Astrocyte of the cerebellum (primary cell): ENCODE measurements at regions not wholly inside any gene's neighbourhood (a gene's known extent, or its start where the extent isn't known, plus 50 kb on each side); places are given as distances from the start of the nearest gene placed in this dataset.
"Not testable (repeated sequence)": the region's sequence is repeated elsewhere in the genome, so short reads cannot be mapped to it uniquely, and the experiment has no call there.

Source experiments
- DNase-seq: peaks from one replicate; pipeline ENCODE4 v3.0.0-alpha.2; 2011; ENCODE audit warnings: low read depth
- H3K4me3 ChIP-seq: 2 replicates; pipeline ENCODE4 v1.5.1; 2011; ENCODE audit warnings: mild to moderate bottlenecking, low read depth, low read length, moderate library complexity
- in situ Hi-C: cut with HindIII; loops from 2 replicates; pipeline ENCODE4 v1.10.0; 2017; ENCODE audit warnings: low sequenced_read_pairs
- TF ChIP-seq, protein P1 (sequence below): IDR thresholded peaks from 2 replicates; pipeline ENCODE4 v1.5.1; 2012; ENCODE audit warnings: low read length, low read depth, moderate library complexity, mild to moderate bottlenecking; ENCODE audit errors: missing control alignments

DNA sequence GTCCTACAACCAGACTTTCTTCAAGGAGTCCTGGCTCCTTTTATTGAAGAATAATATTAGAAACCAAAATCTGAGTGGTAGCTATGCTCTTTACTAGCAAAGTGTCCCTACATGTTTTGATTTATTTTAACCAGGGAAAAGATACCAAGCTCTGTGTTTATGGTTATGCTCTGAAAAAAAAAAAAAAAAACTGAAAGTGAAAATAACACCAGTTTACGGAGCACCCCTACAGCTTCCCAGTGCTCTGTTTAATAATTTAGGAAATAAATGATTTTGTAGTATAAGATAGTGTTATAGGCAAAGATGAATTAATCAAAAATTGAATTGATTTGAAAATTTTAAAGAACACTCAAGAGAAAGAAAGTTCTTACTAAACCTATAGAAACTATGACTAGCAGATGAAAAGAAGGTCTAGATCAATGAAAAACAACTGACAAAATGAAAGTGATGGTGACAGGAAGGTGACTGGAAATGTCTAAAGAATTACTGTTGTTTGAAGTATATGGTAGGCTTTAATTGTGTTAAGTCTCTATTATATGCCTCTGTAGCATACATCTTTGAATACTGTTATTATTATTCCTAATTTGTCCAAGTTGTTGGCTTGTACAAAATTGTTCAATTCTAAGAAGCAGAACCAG is 1698.4 kb upstream of the PCDH10 start:
- TF ChIP-seq, protein P1, sequence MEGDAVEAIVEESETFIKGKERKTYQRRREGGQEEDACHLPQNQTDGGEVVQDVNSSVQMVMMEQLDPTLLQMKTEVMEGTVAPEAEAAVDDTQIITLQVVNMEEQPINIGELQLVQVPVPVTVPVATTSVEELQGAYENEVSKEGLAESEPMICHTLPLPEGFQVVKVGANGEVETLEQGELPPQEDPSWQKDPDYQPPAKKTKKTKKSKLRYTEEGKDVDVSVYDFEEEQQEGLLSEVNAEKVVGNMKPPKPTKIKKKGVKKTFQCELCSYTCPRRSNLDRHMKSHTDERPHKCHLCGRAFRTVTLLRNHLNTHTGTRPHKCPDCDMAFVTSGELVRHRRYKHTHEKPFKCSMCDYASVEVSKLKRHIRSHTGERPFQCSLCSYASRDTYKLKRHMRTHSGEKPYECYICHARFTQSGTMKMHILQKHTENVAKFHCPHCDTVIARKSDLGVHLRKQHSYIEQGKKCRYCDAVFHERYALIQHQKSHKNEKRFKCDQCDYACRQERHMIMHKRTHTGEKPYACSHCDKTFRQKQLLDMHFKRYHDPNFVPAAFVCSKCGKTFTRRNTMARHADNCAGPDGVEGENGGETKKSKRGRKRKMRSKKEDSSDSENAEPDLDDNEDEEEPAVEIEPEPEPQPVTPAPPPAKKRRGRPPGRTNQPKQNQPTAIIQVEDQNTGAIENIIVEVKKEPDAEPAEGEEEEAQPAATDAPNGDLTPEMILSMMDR = no peak
- in situ Hi-C loops = no loop called here
- DNase-seq = no peak
- no peak overlapping the region for H3K4me3 ChIP-seq

DNA sequence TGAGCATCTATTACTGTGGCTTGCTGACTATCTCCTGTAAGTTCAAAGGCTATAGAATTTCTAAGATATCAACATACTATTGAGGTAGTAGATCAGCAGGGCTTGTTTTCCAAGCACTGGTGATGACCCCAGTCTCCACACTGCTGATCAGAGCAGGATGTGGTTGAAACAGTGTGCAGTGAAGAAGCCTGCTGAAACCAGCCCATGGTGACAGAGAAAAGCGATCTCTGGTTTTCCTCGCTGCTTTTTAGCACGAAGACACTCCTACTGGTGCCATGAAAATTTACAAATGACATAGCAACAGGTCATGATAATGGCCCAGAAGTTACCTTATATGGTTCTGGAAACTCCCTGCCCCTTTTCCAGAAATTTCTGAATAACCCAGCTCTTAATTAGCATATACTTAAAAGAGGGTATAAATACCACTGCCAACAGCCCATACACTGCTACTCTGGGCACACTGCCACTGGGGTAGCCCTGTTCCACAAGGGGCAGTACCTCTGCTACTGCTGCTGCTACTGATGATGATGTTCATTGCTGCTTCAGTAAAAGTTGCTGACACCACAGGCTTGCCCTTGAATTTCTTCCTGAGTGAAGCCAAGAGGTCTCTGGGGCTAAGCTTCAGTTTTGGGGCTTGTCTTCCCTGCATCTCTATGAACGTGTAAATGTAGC is 1689.5 kb upstream of the PCDH10 start:
- DNase-seq = no peak
- TF ChIP-seq, protein P1 = no peak
- H3K4me3 ChIP-seq = no peak overlapping the region
- in situ Hi-C loops = no loop called here

DNA sequence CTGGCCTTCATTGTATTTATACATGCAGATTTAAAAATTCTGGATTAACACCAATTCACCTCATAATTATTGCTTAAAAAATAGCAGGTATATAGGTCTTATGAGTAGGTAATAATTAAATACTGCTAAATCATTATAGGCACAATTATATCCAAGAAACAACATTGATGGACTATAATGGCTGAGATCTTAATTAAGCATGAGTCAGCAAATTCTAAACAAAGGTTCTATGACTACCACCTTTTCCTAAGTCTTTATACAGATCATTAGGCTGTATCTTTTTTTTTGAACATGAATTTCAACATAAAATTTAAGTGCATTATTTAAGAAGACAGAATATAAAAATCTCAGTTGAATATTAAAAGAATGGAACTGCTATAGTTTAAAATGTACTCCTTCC is 1678.7 kb upstream of the PCDH10 start:
- no peak for DNase-seq
- TF ChIP-seq, protein P1 = no peak
- no peak overlapping the region for H3K4me3 ChIP-seq
- in situ Hi-C loops = no loop called here

DNA sequence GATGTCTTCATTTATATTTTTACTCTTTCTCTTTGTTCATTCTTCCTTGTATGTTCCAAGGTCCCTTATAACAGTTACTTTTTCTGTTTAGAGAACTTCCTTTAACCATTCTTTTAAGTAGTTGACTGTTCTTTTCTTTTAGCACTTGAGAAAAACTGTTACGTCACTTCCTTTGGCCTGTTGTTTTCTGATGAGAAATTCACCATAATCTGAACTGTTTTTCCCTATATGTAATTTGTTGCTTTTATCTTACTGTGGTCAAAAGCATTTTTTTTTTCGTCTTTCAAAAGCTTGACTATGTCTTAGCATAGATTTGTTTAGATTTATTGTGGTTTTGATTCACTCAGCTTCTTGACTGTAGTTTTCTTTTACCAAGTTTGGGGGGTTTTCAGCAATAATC is 1660.3 kb upstream of the PCDH10 start:
- in situ Hi-C loops = no loop called here
- TF ChIP-seq, protein P1 = no peak
- no peak overlapping the region for H3K4me3 ChIP-seq
- no peak for DNase-seq

DNA sequence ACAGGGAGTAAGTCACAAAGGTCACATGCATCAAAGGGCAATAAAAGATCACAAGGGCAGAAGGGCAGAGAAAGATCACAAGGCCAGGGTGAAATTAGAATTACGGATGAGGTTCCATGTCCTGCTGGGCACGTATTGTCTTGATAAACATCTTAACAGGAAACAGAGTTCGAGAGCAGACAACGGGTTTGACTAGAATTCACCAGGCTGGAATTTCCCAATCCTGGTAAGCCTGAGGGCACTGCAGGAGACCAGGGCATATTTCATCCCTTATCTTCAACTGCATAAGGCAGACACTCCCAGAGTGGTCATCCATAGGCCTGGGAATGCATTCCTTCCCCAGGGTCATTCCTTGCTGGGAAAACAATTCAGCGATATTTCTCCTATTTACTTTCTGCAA is 1652.9 kb upstream of the PCDH10 start:
- in situ Hi-C loops, DNase-seq, H3K4me3 ChIP-seq: not testable (repeated sequence)

DNA sequence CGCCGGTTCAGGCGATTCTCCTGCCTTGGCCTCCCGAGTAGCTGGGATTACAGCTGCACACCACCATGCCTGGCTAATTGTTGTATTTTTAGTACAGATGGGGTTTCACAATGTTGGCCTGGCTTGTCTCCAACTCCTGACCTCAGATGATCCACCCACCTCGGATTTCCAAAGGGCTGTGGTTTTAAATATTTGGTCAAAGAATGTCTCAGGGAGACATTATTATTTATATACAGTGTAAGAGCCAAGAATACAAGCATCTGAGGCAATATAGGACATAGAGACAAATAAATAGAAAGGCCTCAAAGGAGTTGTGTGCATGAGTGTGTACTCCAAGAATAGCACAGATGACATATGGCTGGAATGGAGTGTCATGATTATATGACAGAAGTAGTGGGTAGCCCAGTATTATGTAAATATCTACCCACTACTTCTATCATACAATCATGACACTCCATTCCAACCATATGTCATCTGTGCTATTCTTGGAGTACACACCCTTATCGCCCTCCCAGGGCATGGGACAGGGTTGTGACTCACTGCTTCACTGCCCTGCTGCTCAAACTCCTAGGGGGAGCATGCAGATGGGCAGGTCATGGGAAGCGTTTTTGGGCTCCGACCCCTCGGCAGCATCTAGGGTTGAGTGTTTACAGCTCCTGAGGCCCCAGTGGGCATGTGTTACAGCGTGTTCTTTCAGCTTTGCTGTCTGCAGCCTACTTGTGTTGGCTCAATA is 1649.8 kb upstream of the PCDH10 start:
- DNase-seq = peak; percentile 93
- in situ Hi-C loops = no loop called here

More for the DNA sequence above, 1649.8 kb upstream of the PCDH10 start:
- TF ChIP-seq, protein P1 = no peak
- H3K4me3 ChIP-seq = no peak overlapping the region
